ENCODE measurements at regions not wholly inside any gene's neighbourhood (a gene's known extent, or its start where the extent isn't known, plus 50 kb on each side); places are given as distances from the start of the nearest gene placed in this dataset.

GRCh38 chr3:95883801-95884200 lies 930.6 kb upstream of the EPHA6 start:
- no peak for TF ChIP-seq EZH2 (IDR thresholded peaks at IDR 0.05; ENCODE audit: insufficient read depth, low read length)
- TF ChIP-seq, protein P1, sequence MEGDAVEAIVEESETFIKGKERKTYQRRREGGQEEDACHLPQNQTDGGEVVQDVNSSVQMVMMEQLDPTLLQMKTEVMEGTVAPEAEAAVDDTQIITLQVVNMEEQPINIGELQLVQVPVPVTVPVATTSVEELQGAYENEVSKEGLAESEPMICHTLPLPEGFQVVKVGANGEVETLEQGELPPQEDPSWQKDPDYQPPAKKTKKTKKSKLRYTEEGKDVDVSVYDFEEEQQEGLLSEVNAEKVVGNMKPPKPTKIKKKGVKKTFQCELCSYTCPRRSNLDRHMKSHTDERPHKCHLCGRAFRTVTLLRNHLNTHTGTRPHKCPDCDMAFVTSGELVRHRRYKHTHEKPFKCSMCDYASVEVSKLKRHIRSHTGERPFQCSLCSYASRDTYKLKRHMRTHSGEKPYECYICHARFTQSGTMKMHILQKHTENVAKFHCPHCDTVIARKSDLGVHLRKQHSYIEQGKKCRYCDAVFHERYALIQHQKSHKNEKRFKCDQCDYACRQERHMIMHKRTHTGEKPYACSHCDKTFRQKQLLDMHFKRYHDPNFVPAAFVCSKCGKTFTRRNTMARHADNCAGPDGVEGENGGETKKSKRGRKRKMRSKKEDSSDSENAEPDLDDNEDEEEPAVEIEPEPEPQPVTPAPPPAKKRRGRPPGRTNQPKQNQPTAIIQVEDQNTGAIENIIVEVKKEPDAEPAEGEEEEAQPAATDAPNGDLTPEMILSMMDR (IDR thresholded peaks at IDR 0.05; ENCODE audit: insufficient read depth, low read depth, low read length) = no peak

Data from astrocyte (in vitro differentiated cells and primary cell).